ENCODE measurements at regions not wholly inside any gene's neighbourhood (a gene's known extent, or its start where the extent isn't known, plus 50 kb on each side); places are given as distances from the start of the nearest gene placed in this dataset.
"Not testable (repeated sequence)": the region's sequence is repeated elsewhere in the genome, so short reads cannot be mapped to it uniquely, and the experiment has no call there.

DNA sequence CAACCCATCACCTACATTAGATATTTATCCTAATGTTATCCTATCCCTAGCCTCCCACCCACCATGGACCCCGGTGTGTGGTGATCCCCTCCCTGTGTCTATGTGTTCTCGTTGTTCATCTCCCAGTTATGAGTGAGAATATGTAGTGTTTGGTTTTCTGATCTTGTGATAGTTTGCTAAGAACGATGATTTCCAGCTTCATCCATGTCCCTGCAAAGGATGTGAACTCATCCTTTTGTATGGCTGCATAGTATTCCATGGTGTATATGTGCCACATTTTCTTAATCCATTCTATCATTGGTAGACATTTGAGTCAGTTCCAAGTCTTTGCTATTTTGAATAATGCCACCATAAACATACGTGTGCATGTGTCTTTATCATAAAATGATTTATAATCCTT is 185.3 kb downstream of the TTC6 start:
- TF ChIP-seq SP2 (tag by site-specific recombination; IDR thresholded peaks at IDR 0.05); BCL11B (tag by site-specific recombination; IDR thresholded peaks at IDR 0.05; ENCODE audit: low read depth): not testable (repeated sequence)
- TF ChIP-seq, protein P1, sequence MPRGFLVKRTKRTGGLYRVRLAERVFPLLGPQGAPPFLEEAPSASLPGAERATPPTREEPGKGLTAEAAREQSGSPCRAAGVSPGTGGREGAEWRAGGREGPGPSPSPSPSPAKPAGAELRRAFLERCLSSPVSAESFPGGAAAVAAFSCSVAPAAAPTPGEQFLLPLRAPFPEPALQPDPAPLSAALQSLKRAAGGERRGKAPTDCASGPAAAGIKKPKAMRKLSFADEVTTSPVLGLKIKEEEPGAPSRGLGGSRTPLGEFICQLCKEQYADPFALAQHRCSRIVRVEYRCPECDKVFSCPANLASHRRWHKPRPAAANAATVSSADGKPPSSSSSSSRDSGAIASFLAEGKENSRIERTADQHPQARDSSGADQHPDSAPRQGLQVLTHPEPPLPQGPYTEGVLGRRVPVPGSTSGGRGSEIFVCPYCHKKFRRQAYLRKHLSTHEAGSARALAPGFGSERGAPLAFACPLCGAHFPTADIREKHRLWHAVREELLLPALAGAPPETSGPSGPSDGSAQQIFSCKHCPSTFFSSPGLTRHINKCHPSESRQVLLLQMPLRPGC (tag by site-specific recombination; IDR thresholded peaks at IDR 0.05) = not testable (repeated sequence)
